GM12878 (cell line): ENCODE measurements at regions not wholly inside any gene's neighbourhood (a gene's known extent, or its start where the extent isn't known, plus 50 kb on each side); places are given as distances from the start of the nearest gene placed in this dataset.

ENCODE experiments used
- ATAC-seq: fragments of 200-7000 bp; cut with Tn5 transposase; 3 replicates; pipeline ENCODE4 v1.9.1; 2020; ENCODE audit warnings: mild to moderate bottlenecking, moderate library complexity
- BruUV-seq: library from RNA; stranded (reverse); fragments of 400-500 nt; replicated peaks from 2 replicates; lab custom pipeline; 2021; lab: Mats Ljungman, UMichigan
- CTCF ChIA-PET: fragments of 300-600 bp; sonication (Branson Sonifier 250); formaldehyde crosslinking; extraction: SDS; loops from one replicate; lab custom pipeline; 2021; ENCODE audit warnings: inconsistent platforms; lab: Yijun Ruan, JAX
- POLR2A ChIA-PET: fragments of 350-600 bp; formaldehyde crosslinking; extraction: SDS; loops from one replicate; lab custom pipeline; 2021; ENCODE audit warnings: inconsistent platforms; lab: Charles Lee
- RAD21 ChIA-PET: fragments of 300-600 bp; sonication (Branson Sonifier 250); formaldehyde crosslinking; loops from one replicate; lab custom pipeline; 2023; ENCODE audit warnings: antibody characterized with exemption; ENCODE audit not compliant: unreplicated experiment; lab: Charles Lee
- SMC1A ChIA-PET: fragments of 300-600 bp; sonication (Branson Sonifier 250); formaldehyde crosslinking; loops from one replicate; lab custom pipeline; 2023; ENCODE audit not compliant: unreplicated experiment, uncharacterized antibody; lab: Charles Lee
- DNase-seq: peaks from one replicate; pipeline ENCODE4 v3.0.0-alpha.2; 2011; ENCODE audit warnings: low read depth, low spot score
- FAIRE-seq: peaks from 3 replicates; lab custom pipeline; 2011; peaks lifted over from hg19 to GRCh38; lab: Jason Lieb, UNC
- H2AFZ ChIP-seq: 2 replicates; pipeline ENCODE4 v1.6.0; 2011; ENCODE audit warnings: low read depth, low read length, control low read depth; ENCODE audit not compliant: control insufficient read depth
- H3K27ac ChIP-seq: 2 replicates; pipeline ENCODE4 v1.5.1; 2011; ENCODE audit warnings: control low read depth; ENCODE audit not compliant: control insufficient read depth, insufficient read depth
- H3K27me3 ChIP-seq, 2 experiments: replicated peaks in 1 of 2; 2 replicates each; pipeline versions ENCODE4 v1.6.0 to v1.6.1; 2011; ENCODE audit warnings: low read length in 1 of 2; ENCODE audit not compliant: control insufficient read depth in 2 of 2, insufficient read depth in 2 of 2
- H3K36me3 ChIP-seq, 2 experiments: 2 replicates each; pipeline ENCODE4 v1.5.1; 2011; ENCODE audit warnings: low read length in 1 of 2; ENCODE audit not compliant: control insufficient read depth in 2 of 2, insufficient read depth in 2 of 2
- H3K4me1 ChIP-seq: 2 replicates; pipeline ENCODE4 v1.6.1; 2011; ENCODE audit warnings: mild to moderate bottlenecking, low read length, moderate library complexity, mixed read lengths; ENCODE audit not compliant: control insufficient read depth, insufficient read depth
- H3K4me2 ChIP-seq: 2 replicates; pipeline ENCODE4 v1.6.0; 2011; ENCODE audit warnings: control low read depth; ENCODE audit not compliant: control insufficient read depth, insufficient read depth
- H3K4me3 ChIP-seq: fragments of 200-600 bp; sonication (generic); 2 replicates; pipeline ENCODE4 v1.5.1; 2016
- H3K79me2 ChIP-seq: 2 replicates; pipeline ENCODE4 v1.6.0; 2011; ENCODE audit warnings: low read length; ENCODE audit not compliant: control insufficient read depth, insufficient read depth
- H3K9ac ChIP-seq: 2 replicates; pipeline ENCODE4 v1.8.0; 2011; ENCODE audit warnings: low read length, control low read depth, mixed read lengths; ENCODE audit not compliant: control insufficient read depth, insufficient read depth
- H3K9me3 ChIP-seq: replicated peaks from 3 replicates; pipeline ENCODE4 v1.5.1; 2011; ENCODE audit warnings: mild to moderate bottlenecking, low read length; ENCODE audit not compliant: control insufficient read depth, insufficient read depth
- H4K20me1 ChIP-seq: 2 replicates; pipeline ENCODE4 v1.6.0; 2011; ENCODE audit not compliant: control insufficient read depth, insufficient read depth
- IKZF2 ChIP-seq, 2 experiments: fragments of 450-650 bp; IDR thresholded peaks; 2 replicates each; pipeline ENCODE4 v1.6.1; 2017; ENCODE audit warnings: mild to moderate bottlenecking in 2 of 2, moderate library complexity in 2 of 2
- PKNOX1 ChIP-seq: fragments of 450-650 bp; IDR thresholded peaks from 2 replicates; pipeline ENCODE4 v1.6.1; 2016; ENCODE audit warnings: mild to moderate bottlenecking
- POLR2AphosphoS2 ChIP-seq: IDR thresholded peaks from 2 replicates; pipeline ENCODE4 v1.6.1; 2011; ENCODE audit warnings: low read depth, mild to moderate bottlenecking, low read length, improper control_type of control experiment, moderate library complexity
- ZNF24 ChIP-seq: fragments of 450-650 bp; IDR thresholded peaks from 2 replicates; pipeline ENCODE4 v1.6.1; 2017; ENCODE audit warnings: antibody characterized with exemption, mild to moderate bottlenecking
- ZNF687 ChIP-seq: fragments of 450-650 bp; IDR thresholded peaks from 2 replicates; pipeline ENCODE4 v1.6.1; 2017; ENCODE audit warnings: mild to moderate bottlenecking, moderate library complexity
- WGBS: methylation state at CpG from one replicate; pipeline ENCODE4 v1.1.6; 2016; ENCODE audit warnings: low lambda C conversion rate; ENCODE audit not compliant: insufficient replicate concordance, insufficient coverage; ENCODE audit errors: missing lambda C conversion rate; 5-methylcytosine and 5-hydroxymethylcytosine counted together
- in situ Hi-C: fragments of 300-500 bp; cut with MboI; formaldehyde crosslinking; loops from 9 replicates; pipeline ENCODE4 v1.14.3; 2018; ENCODE audit warnings: mixed read lengths
- intact Hi-C: fragments of 100-400 bp; cut with micrococcal nuclease; formaldehyde crosslinking; loops from one replicate; pipeline ENCODE4 v1.14.2; 2022; ENCODE audit not compliant: unreplicated experiment

- ChIA-PET POLR2A (no interaction called here), RAD21 (interaction anchor here (1.6 to 1.8 kb wide), 2 partner anchors 21 to 65 kb away, joined by 3 to 5 read pairs; no protein-coding TSS in a partner anchor), SMC1A (interaction anchor here (0.6 to 1.4 kb wide), 4 partner anchors 16 to 908 kb away, joined by 3 to 4 read pairs (median 3); no protein-coding TSS in a partner anchor), CTCF (interaction anchor here (1.2 to 2.6 kb wide), 3 partner anchors 21 to 676 kb away, joined by 3 to 15 read pairs (median 3); no protein-coding TSS in a partner anchor)
- Histone ChIP-seq H3K4me1 (no peaks in the 10 kb centered on the region), H3K79me2 (no peaks in the 10 kb centered on the region), H3K4me3 (no peak overlapping the region), H3K27me3 (no peaks in the 10 kb centered on the region), H3K9me3 (peaks cover 3% of the 10 kb centered on the region; the same call in 2 of the 3 replicates), H4K20me1 (no peaks in the 10 kb centered on the region), H3K27ac (no peak overlapping the region), H3K4me2 (no peak overlapping the region), H3K36me3 (no peaks in the 10 kb centered on the region), H3K9ac (no peak overlapping the region), H2AFZ (no peak overlapping the region)
- DNase-seq (no peak), FAIRE-seq (no peak), ATAC-seq (no peak)
- 67% methylated on average over 4 of the region's 4 CpGs for WGBS
- TF ChIP-seq ZNF687 (no peak), PKNOX1 (no peak), ZNF24 (no peak), POLR2AphosphoS2 (no peak), IKZF2 (IDR thresholded peaks at IDR 0.05) (no peak)
- in situ Hi-C loops (loop anchor here (10.0 kb wide), 1 partner anchor 652 kb away; no protein-coding TSS in a partner anchor), intact Hi-C loops (no loop called here)
- no TSS peak for BruUV-seq
Measured at GRCh38 chr12:102746963-102747362, 170.1 kb downstream of the PAH start.
